ENCODE measurements at regions not wholly inside any gene's neighbourhood (a gene's known extent, or its start where the extent isn't known, plus 50 kb on each side); places are given as distances from the start of the nearest gene placed in this dataset.

DNA sequence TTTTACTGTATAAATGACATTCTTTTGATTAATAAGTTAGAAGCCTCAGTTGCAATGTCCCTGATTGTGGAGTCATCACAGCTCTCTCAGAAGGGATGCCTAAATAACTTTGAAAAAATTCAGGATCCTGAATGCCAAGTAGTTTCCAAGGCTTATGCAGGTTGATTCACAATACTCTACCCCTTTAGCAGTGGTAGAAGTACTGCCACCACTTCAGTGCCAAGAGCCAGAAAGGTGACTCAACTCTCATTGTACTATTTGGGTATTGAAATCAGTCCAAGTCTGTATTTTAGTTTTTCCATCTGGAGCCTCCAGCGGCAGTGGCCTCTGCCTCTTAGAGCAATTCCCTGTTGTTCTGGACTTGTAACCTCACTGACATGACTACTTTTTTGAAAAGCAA, 320.1 kb upstream of the NDST4 start:
- ChIA-PET POLR2A (interaction anchor here (1.1 kb wide), 1 partner anchor 13 kb away, joined by 4 read pairs; no protein-coding TSS in a partner anchor), CTCF (interaction anchor here (0.5 to 0.6 kb wide), 2 partner anchors 44 to 145 kb away, joined by 3 to 4 read pairs; no protein-coding TSS in a partner anchor)
- Mint-ChIP-seq H3K36me3 (ENCODE audit: insufficient read depth, unreplicated experiment) (no peaks in the 10 kb centered on the region), H3K4me3 (ENCODE audit: unreplicated experiment) (no peak overlapping the region), H3K27me3 (ENCODE audit: insufficient read depth, unreplicated experiment) (no peaks in the 10 kb centered on the region), H3K9me3 (ENCODE audit: unreplicated experiment) (no peaks in the 10 kb centered on the region), H3K4me1 (ENCODE audit: insufficient read depth, unreplicated experiment) (peaks cover 27% of the 10 kb centered on the region), H3K27ac (ENCODE audit: low read depth, unreplicated experiment) (no peak overlapping the region)
- intact Hi-C loops (cut with micrococcal nuclease), result no loop called here
- no TSS peak for BruUV-seq (replicated peaks)
- TF ChIP-seq, protein P1, sequence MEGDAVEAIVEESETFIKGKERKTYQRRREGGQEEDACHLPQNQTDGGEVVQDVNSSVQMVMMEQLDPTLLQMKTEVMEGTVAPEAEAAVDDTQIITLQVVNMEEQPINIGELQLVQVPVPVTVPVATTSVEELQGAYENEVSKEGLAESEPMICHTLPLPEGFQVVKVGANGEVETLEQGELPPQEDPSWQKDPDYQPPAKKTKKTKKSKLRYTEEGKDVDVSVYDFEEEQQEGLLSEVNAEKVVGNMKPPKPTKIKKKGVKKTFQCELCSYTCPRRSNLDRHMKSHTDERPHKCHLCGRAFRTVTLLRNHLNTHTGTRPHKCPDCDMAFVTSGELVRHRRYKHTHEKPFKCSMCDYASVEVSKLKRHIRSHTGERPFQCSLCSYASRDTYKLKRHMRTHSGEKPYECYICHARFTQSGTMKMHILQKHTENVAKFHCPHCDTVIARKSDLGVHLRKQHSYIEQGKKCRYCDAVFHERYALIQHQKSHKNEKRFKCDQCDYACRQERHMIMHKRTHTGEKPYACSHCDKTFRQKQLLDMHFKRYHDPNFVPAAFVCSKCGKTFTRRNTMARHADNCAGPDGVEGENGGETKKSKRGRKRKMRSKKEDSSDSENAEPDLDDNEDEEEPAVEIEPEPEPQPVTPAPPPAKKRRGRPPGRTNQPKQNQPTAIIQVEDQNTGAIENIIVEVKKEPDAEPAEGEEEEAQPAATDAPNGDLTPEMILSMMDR (IDR thresholded peaks at IDR 0.05; ENCODE audit: unreplicated experiment), result no peak
- peak; percentile 62 for DNase-seq (ENCODE audit: unreplicated experiment)

- intact Hi-C loops (cut with micrococcal nuclease), result no loop called here
- Mint-ChIP-seq H3K27ac (ENCODE audit: low read depth, unreplicated experiment) (no peak overlapping the region), H3K27me3 (ENCODE audit: insufficient read depth, unreplicated experiment) (no peaks in the 10 kb centered on the region), H3K4me3 (ENCODE audit: unreplicated experiment) (no peak overlapping the region), H3K4me1 (ENCODE audit: insufficient read depth, unreplicated experiment) (peaks cover 30% of the 10 kb centered on the region), H3K9me3 (ENCODE audit: unreplicated experiment) (no peaks in the 10 kb centered on the region), H3K36me3 (ENCODE audit: insufficient read depth, unreplicated experiment) (no peaks in the 10 kb centered on the region)
- TF ChIP-seq, protein P1 (IDR thresholded peaks at IDR 0.05; ENCODE audit: unreplicated experiment), result no peak
- no peak for DNase-seq (ENCODE audit: unreplicated experiment)
- CTCF ChIA-PET, result interaction anchor here (0.7 kb wide), 1 partner anchor 32 kb away, joined by 3 read pairs; no protein-coding TSS in a partner anchor
- BruUV-seq (replicated peaks), result no TSS peak
- POLR2A ChIA-PET, result no interaction called here
Observed at GRCh38 chr4:115430024-115430423, 316.6 kb upstream of the NDST4 start.

DNA sequence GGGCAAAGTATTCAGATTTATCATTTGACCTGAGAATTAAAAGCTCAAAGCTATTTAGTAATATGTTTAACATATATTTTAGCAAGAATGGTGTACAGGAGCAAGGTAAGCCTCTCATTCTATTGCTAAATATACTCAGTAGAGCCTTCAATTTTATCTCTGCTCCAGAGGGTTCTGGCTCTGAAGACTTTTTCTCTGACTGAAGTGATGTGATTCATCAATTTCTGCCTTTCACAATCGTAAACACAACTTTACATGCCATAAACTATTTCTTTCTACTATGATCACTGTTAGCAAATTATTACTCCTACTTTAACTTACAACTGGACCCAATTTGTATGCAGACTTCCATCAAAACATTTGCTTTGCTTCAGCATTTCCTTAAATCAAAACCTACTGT, 315.0 kb upstream of the NDST4 start:
- Mint-ChIP-seq H3K27me3 (ENCODE audit: insufficient read depth, unreplicated experiment) (no peaks in the 10 kb centered on the region), H3K27ac (ENCODE audit: low read depth, unreplicated experiment) (no peak overlapping the region), H3K9me3 (ENCODE audit: unreplicated experiment) (no peaks in the 10 kb centered on the region), H3K36me3 (ENCODE audit: insufficient read depth, unreplicated experiment) (no peaks in the 10 kb centered on the region), H3K4me3 (ENCODE audit: unreplicated experiment) (no peak overlapping the region), H3K4me1 (ENCODE audit: insufficient read depth, unreplicated experiment) (peaks cover 23% of the 10 kb centered on the region)
- no peak for DNase-seq (ENCODE audit: unreplicated experiment)
- ChIA-PET POLR2A (no interaction called here), CTCF (no interaction called here)
- no TSS peak for BruUV-seq (replicated peaks)
- intact Hi-C loops (cut with micrococcal nuclease), result no loop called here
- TF ChIP-seq, protein P1 (IDR thresholded peaks at IDR 0.05; ENCODE audit: unreplicated experiment), result no peak

DNA sequence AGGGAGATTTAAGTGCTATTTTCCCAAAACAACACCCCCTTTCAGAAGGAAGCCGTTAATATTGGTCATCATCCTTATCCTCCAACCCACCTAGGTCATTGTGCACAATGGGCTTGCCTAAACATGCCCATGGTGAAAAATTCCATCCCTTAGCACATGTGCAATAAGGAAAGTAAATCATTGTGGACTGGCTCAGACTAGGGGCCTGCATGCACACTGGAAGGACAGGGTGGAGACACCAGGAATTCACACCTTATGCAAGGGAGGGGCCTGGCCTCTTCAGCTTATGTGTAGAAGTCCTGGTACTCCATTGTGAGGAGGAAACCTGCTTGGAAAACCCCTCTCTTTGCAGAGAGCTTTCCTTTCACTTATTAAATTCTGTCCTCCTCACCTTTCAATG, 311.4 kb upstream of the NDST4 start:
- DNase-seq (ENCODE audit: unreplicated experiment), result peak; percentile 48

More for the DNA sequence above, 311.4 kb upstream of the NDST4 start:
- H3K4me3 Mint-ChIP-seq (ENCODE audit: unreplicated experiment), result no peak overlapping the region
- ChIA-PET POLR2A (interaction anchor here (0.9 kb wide), 1 partner anchor 10 kb away, joined by 3 read pairs; no protein-coding TSS in a partner anchor), CTCF (interaction anchor here (1.2 kb wide), 1 partner anchor 10 kb away, joined by 4 read pairs; no protein-coding TSS in a partner anchor)
- H3K27ac Mint-ChIP-seq (ENCODE audit: low read depth, unreplicated experiment), result peak overlapping the region; percentile 61
- intact Hi-C loops (cut with micrococcal nuclease), result no loop called here
- no peaks in the 10 kb centered on the region for H3K27me3 Mint-ChIP-seq (ENCODE audit: insufficient read depth, unreplicated experiment)
- TF ChIP-seq, protein P1 (IDR thresholded peaks at IDR 0.05; ENCODE audit: unreplicated experiment), result no peak
- no peaks in the 10 kb centered on the region for H3K36me3 Mint-ChIP-seq (ENCODE audit: insufficient read depth, unreplicated experiment)
- BruUV-seq (replicated peaks), result no TSS peak
- H3K9me3 Mint-ChIP-seq (ENCODE audit: unreplicated experiment), result peaks cover 6% of the 10 kb centered on the region
- peaks cover 15% of the 10 kb centered on the region for H3K4me1 Mint-ChIP-seq (ENCODE audit: insufficient read depth, unreplicated experiment)
